ENCODE measurements at regions not wholly inside any gene's neighbourhood (a gene's known extent, or its start where the extent isn't known, plus 50 kb on each side); places are given as distances from the start of the nearest gene placed in this dataset.

GRCh38 chr2:76506538-76506937, 795.8 kb upstream of the GCFC2 start:
- intact Hi-C loops (cut with micrococcal nuclease) = no loop called here
- H3K9ac ChIP-seq (ENCODE audit: low read length) = no peak overlapping the region
- CTCF ChIA-PET = no interaction called here
- POLR2A ChIA-PET (ENCODE audit: unreplicated experiment) = no interaction called here
- DNase-seq (peak; percentile 12), ATAC-seq (no peak)
- no peak overlapping the region for H3K4me3 ChIP-seq (ENCODE audit: low read length)
- no peaks in the 10 kb centered on the region for H3K4me1 ChIP-seq (ENCODE audit: insufficient read depth, low read length)
- H3F3A ChIP-seq (ENCODE audit: low read length, unreplicated experiment) = no peaks in the 10 kb centered on the region
- no peak for TF ChIP-seq EZH2 (IDR thresholded peaks at IDR 0.05; ENCODE audit: low read length, unreplicated experiment)
- no peaks in the 10 kb centered on the region for H3K9me3 ChIP-seq (ENCODE audit: low read length)
- no TSS peak for BruUV-seq (replicated peaks)
- no peaks in the 10 kb centered on the region for H3K79me2 ChIP-seq (ENCODE audit: low read length)
- no peaks in the 10 kb centered on the region for H4K20me1 ChIP-seq (ENCODE audit: low read length)
- no peak overlapping the region for H3K4me2 ChIP-seq (ENCODE audit: low read length)
- H2AFZ ChIP-seq (ENCODE audit: low read length) = no peak overlapping the region
- H3K9me2 ChIP-seq (replicated peaks; ENCODE audit: low read length) = no peaks in the 10 kb centered on the region
- no peak overlapping the region for H3K27ac ChIP-seq (ENCODE audit: low read length)
- H3K36me3 ChIP-seq (ENCODE audit: low read depth, low read length) = no peaks in the 10 kb centered on the region
- no peaks in the 10 kb centered on the region for H3K27me3 ChIP-seq (ENCODE audit: low read length)

- ChIA-PET CTCF (no interaction called here), POLR2A (ENCODE audit: unreplicated experiment) (no interaction called here)
- Histone ChIP-seq H3K79me2 (ENCODE audit: low read length) (no peaks in the 10 kb centered on the region), H3K27me3 (ENCODE audit: low read length) (no peaks in the 10 kb centered on the region), H3K9me3 (ENCODE audit: low read length) (no peaks in the 10 kb centered on the region), H2AFZ (ENCODE audit: low read length) (no peak overlapping the region), H3K36me3 (ENCODE audit: low read depth, low read length) (no peaks in the 10 kb centered on the region), H3F3A (ENCODE audit: low read length, unreplicated experiment) (no peaks in the 10 kb centered on the region), H3K4me1 (ENCODE audit: insufficient read depth, low read length) (no peaks in the 10 kb centered on the region), H3K4me2 (ENCODE audit: low read length) (no peak overlapping the region), H3K9ac (ENCODE audit: low read length) (no peak overlapping the region), H3K4me3 (ENCODE audit: low read length) (no peak overlapping the region), H3K27ac (ENCODE audit: low read length) (no peak overlapping the region), H3K9me2 (replicated peaks; ENCODE audit: low read length) (no peaks in the 10 kb centered on the region), H4K20me1 (ENCODE audit: low read length) (no peaks in the 10 kb centered on the region)
- no peak for TF ChIP-seq EZH2phosphoT487 (IDR thresholded peaks at IDR 0.05; ENCODE audit: borderline replicate concordance, low read length)
- TF ChIP-seq CTCF (conservative IDR thresholded peaks at IDR 0.05; ENCODE audit: low read depth, low read length) = no peak
- TF ChIP-seq EZH2 (IDR thresholded peaks at IDR 0.05; ENCODE audit: low read length, unreplicated experiment) = no peak
- DNase-seq = no peak
- ATAC-seq = no peak
- intact Hi-C loops (cut with micrococcal nuclease) = no loop called here
- no TSS peak for BruUV-seq (replicated peaks)
Measured at GRCh38 chr2:76501641-76502040, 790.9 kb upstream of the GCFC2 start.

- ATAC-seq (no peak), DNase-seq (no peak)
- Histone ChIP-seq H3K9me2 (replicated peaks; ENCODE audit: low read length) (no peaks in the 10 kb centered on the region), H3K9me3 (ENCODE audit: low read length) (no peaks in the 10 kb centered on the region), H3K4me3 (ENCODE audit: low read length) (no peak overlapping the region), H3K9ac (ENCODE audit: low read length) (no peak overlapping the region), H4K20me1 (ENCODE audit: low read length) (no peaks in the 10 kb centered on the region), H2AFZ (ENCODE audit: low read length) (no peak overlapping the region), H3K4me1 (ENCODE audit: insufficient read depth, low read length) (no peaks in the 10 kb centered on the region), H3K27ac (ENCODE audit: low read length) (no peak overlapping the region), H3K27me3 (ENCODE audit: low read length) (no peaks in the 10 kb centered on the region), H3K4me2 (ENCODE audit: low read length) (no peak overlapping the region), H3K36me3 (ENCODE audit: low read depth, low read length) (no peaks in the 10 kb centered on the region), H3F3A (ENCODE audit: low read length, unreplicated experiment) (no peaks in the 10 kb centered on the region), H3K79me2 (ENCODE audit: low read length) (no peaks in the 10 kb centered on the region)
- intact Hi-C loops (cut with micrococcal nuclease) = no loop called here
- ChIA-PET POLR2A (ENCODE audit: unreplicated experiment) (no interaction called here), CTCF (no interaction called here)
- BruUV-seq (replicated peaks) = no TSS peak
- TF ChIP-seq EZH2 (IDR thresholded peaks at IDR 0.05; ENCODE audit: low read length, unreplicated experiment) = no peak
Measured at GRCh38 chr2:76498360-76498759, 787.6 kb upstream of the GCFC2 start.

GRCh38 chr2:76491503-76491902, 780.8 kb upstream of the GCFC2 start:
- no peak overlapping the region for H3K4me3 ChIP-seq (ENCODE audit: low read length)
- intact Hi-C loops (cut with micrococcal nuclease) = no loop called here
- CTCF ChIA-PET = no interaction called here
- H3K27ac ChIP-seq (ENCODE audit: low read length) = no peak overlapping the region
- TF ChIP-seq CTCF (conservative IDR thresholded peaks at IDR 0.05; ENCODE audit: low read depth, low read length) = no peak
- TF ChIP-seq EZH2 (IDR thresholded peaks at IDR 0.05; ENCODE audit: low read length, unreplicated experiment) = no peak
- TF ChIP-seq EZH2phosphoT487 (IDR thresholded peaks at IDR 0.05; ENCODE audit: borderline replicate concordance, low read length) = no peak
- H3K4me2 ChIP-seq (ENCODE audit: low read length) = no peak overlapping the region
- no peak overlapping the region for H2AFZ ChIP-seq (ENCODE audit: low read length)
- no peaks in the 10 kb centered on the region for H3K9me2 ChIP-seq (replicated peaks; ENCODE audit: low read length)
- no peaks in the 10 kb centered on the region for H4K20me1 ChIP-seq (ENCODE audit: low read length)
- no peaks in the 10 kb centered on the region for H3F3A ChIP-seq (ENCODE audit: low read length, unreplicated experiment)
- no peaks in the 10 kb centered on the region for H3K27me3 ChIP-seq (ENCODE audit: low read length)
- H3K9me3 ChIP-seq (ENCODE audit: low read length) = no peaks in the 10 kb centered on the region
- no peak for ATAC-seq
- no peaks in the 10 kb centered on the region for H3K4me1 ChIP-seq (ENCODE audit: insufficient read depth, low read length)
- POLR2A ChIA-PET (ENCODE audit: unreplicated experiment) = no interaction called here
- BruUV-seq (replicated peaks) = no TSS peak
- DNase-seq = no peak
- no peak overlapping the region for H3K9ac ChIP-seq (ENCODE audit: low read length)
- no peaks in the 10 kb centered on the region for H3K36me3 ChIP-seq (ENCODE audit: low read depth, low read length)
- H3K79me2 ChIP-seq (ENCODE audit: low read length) = no peaks in the 10 kb centered on the region
